ENCODE measurements at regions not wholly inside any gene's neighbourhood (a gene's known extent, or its start where the extent isn't known, plus 50 kb on each side); places are given as distances from the start of the nearest gene placed in this dataset.

GRCh38 chr6:23377830-23378229 is 748.2 kb upstream of the NRSN1 start:
- no peaks in the 10 kb centered on the region for H3K79me2 ChIP-seq (ENCODE audit: insufficient read depth, low read length)
- DNase-seq (no peak), ATAC-seq (ENCODE audit: insufficient read depth, low read depth) (no peak)
- H4K20me1 ChIP-seq (ENCODE audit: insufficient read depth, low read length), result no peaks in the 10 kb centered on the region
- H3K9me3 ChIP-seq (ENCODE audit: insufficient read depth, low read length, severe bottlenecking), result no peaks in the 10 kb centered on the region
- no peaks in the 10 kb centered on the region for H3K27me3 ChIP-seq (ENCODE audit: insufficient read depth, low read length, poor library complexity)
- TF ChIP-seq CTCF (IDR thresholded peaks at IDR 0.05; ENCODE audit: borderline replicate concordance, extremely low read depth, low read length, poor library complexity, severe bottlenecking), result no peak
- no peak for TF ChIP-seq EZH2 (IDR thresholded peaks at IDR 0.05; ENCODE audit: borderline replicate concordance, low read depth, low read length, severe bottlenecking)
- H3K27ac ChIP-seq (ENCODE audit: low read length), result no peak overlapping the region
- no peak overlapping the region for H3K9ac ChIP-seq (ENCODE audit: low read depth, low read length)
- H2AFZ ChIP-seq (ENCODE audit: low read depth, low read length), result no peak overlapping the region
- no peaks in the 10 kb centered on the region for H3K36me3 ChIP-seq (ENCODE audit: insufficient read depth, low read length)
- no peaks in the 10 kb centered on the region for H3K4me1 ChIP-seq (ENCODE audit: insufficient read depth, low read length)
- no peak overlapping the region for H3K4me2 ChIP-seq (ENCODE audit: insufficient read depth, low read length)
- H3K4me3 ChIP-seq (ENCODE audit: low read depth in 1 of 2, low read length in 2 of 2), result no peak overlapping the region

- DNase-seq (no peak), ATAC-seq (ENCODE audit: insufficient read depth, low read depth) (no peak)
- H3K36me3 ChIP-seq (ENCODE audit: insufficient read depth, low read length), result no peaks in the 10 kb centered on the region
- no peak overlapping the region for H3K4me2 ChIP-seq (ENCODE audit: insufficient read depth, low read length)
- no peaks in the 10 kb centered on the region for H3K9me3 ChIP-seq (ENCODE audit: insufficient read depth, low read length, severe bottlenecking)
- H3K79me2 ChIP-seq (ENCODE audit: insufficient read depth, low read length), result no peaks in the 10 kb centered on the region
- no peaks in the 10 kb centered on the region for H3K27me3 ChIP-seq (ENCODE audit: insufficient read depth, low read length, poor library complexity)
- no peaks in the 10 kb centered on the region for H4K20me1 ChIP-seq (ENCODE audit: insufficient read depth, low read length)
- no peak overlapping the region for H3K27ac ChIP-seq (ENCODE audit: low read length)
- H2AFZ ChIP-seq (ENCODE audit: low read depth, low read length), result no peak overlapping the region
- H3K4me1 ChIP-seq (ENCODE audit: insufficient read depth, low read length), result no peaks in the 10 kb centered on the region
- TF ChIP-seq EZH2 (IDR thresholded peaks at IDR 0.05; ENCODE audit: borderline replicate concordance, low read depth, low read length, severe bottlenecking) (no peak), CTCF (IDR thresholded peaks at IDR 0.05; ENCODE audit: borderline replicate concordance, extremely low read depth, low read length, poor library complexity, severe bottlenecking) (no peak)
- H3K4me3 ChIP-seq (ENCODE audit: low read depth in 1 of 2, low read length in 2 of 2), result no peak overlapping the region
- H3K9ac ChIP-seq (ENCODE audit: low read depth, low read length), result no peak overlapping the region
Measured at GRCh38 chr6:23380465-23380864, 745.5 kb upstream of the NRSN1 start.

GRCh38 chr6:23388086-23388783 is 737.8 kb upstream of the NRSN1 start:
- no peaks in the 10 kb centered on the region for H4K20me1 ChIP-seq (ENCODE audit: insufficient read depth, low read length)
- H3K9me3 ChIP-seq (ENCODE audit: insufficient read depth, low read length, severe bottlenecking), result no peaks in the 10 kb centered on the region
- H2AFZ ChIP-seq (ENCODE audit: low read depth, low read length), result no peak overlapping the region
- no peak for TF ChIP-seq CTCF (IDR thresholded peaks at IDR 0.05; ENCODE audit: borderline replicate concordance, extremely low read depth, low read length, poor library complexity, severe bottlenecking)
- TF ChIP-seq EZH2 (IDR thresholded peaks at IDR 0.05; ENCODE audit: borderline replicate concordance, low read depth, low read length, severe bottlenecking), result no peak
- no peaks in the 10 kb centered on the region for H3K4me1 ChIP-seq (ENCODE audit: insufficient read depth, low read length)
- H3K4me2 ChIP-seq (ENCODE audit: insufficient read depth, low read length), result no peak overlapping the region
- DNase-seq (no peak), ATAC-seq (ENCODE audit: insufficient read depth, low read depth) (no peak)
- no peaks in the 10 kb centered on the region for H3K36me3 ChIP-seq (ENCODE audit: insufficient read depth, low read length)
- H3K79me2 ChIP-seq (ENCODE audit: insufficient read depth, low read length), result no peaks in the 10 kb centered on the region
- no peak overlapping the region for H3K9ac ChIP-seq (ENCODE audit: low read depth, low read length)
- H3K27ac ChIP-seq (ENCODE audit: low read length), result no peak overlapping the region
- H3K4me3 ChIP-seq (ENCODE audit: low read depth in 1 of 2, low read length in 2 of 2), result no peak overlapping the region
- H3K27me3 ChIP-seq (ENCODE audit: insufficient read depth, low read length, poor library complexity), result no peaks in the 10 kb centered on the region

All from DND-41 (cell line).